GM19455 (cell line): ENCODE measurements at regions not wholly inside any gene's neighbourhood (a gene's known extent, or its start where the extent isn't known, plus 50 kb on each side); places are given as distances from the start of the nearest gene placed in this dataset.

Experiments
- ATAC-seq: cut with Tn5 transposase; IDR thresholded peaks from one replicate; pipeline ENCODE4 v1.9.1; 2021; ENCODE audit not compliant: unreplicated experiment

DNA sequence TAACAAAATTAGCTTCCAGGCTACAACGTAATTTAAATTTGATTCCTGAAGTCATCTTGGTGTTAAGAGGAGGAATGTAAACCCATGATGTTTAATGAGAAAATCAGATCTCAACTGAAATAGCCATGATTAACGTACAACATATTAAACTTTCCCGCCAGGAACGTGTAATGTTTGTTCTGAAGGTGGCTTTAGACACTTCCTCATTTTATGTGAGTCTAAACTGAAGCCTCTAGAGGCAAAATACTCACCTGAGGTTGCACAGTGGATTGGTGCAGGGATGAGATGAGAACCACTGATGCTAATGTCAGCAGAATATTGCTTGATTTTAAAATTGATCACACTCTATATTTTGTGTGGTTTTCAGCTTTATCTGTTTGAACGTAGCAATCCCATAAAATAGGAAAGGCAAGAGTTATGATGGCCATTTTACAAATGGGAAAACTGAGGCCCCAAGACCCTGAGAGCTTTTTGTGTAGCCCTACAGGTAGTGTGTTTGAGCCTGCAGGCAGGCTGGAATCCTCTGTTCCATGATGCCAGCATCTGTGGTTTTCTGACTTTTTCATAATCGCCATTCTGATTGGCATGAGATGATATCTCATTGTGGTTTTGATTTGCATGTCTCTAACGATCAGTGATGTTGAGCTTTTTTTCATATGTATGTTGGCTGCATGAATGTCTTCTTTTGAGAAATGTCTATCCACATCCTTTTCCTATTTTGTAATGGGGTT is 243.7 kb upstream of the BMPER start:
- no peak for ATAC-seq

DNA sequence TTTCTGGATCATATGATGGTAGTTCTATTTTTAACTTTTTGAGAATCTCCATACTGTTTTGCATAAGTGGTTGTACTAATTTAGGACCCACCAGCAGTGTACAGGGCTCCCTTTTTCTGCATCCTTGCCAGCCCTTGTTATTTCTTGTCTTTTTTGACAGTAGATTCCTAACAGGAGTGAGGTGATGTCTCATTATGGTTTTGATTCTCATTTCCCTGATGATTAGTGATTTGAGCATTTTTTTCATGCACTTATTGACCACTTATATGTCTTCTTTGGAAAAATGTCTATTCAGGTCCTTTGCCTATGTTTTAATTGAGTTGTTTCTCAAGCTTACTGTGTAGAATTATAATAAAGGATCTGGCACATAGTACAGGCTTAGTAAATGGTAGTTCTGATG is 238.8 kb upstream of the BMPER start:
- no peak for ATAC-seq

DNA sequence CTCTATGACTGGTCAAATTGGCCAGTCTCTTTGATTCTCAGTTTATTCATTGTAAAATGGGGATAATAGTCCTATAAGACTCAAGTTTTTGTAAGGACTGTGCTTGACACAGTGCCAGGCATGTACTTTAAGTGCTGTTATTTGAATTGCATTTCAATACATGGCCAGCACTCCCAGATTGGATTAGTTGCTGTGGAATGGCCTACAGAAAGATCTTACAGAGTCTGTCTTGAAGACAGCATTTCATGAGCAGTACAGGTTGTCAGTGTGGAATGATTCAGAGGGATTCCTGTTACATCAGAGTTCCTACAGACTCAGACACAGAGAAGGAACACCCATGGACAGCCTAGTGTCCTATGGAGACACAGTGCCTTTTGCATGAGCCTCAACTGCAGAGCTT is 238.1 kb upstream of the BMPER start:
- ATAC-seq, result no peak

DNA sequence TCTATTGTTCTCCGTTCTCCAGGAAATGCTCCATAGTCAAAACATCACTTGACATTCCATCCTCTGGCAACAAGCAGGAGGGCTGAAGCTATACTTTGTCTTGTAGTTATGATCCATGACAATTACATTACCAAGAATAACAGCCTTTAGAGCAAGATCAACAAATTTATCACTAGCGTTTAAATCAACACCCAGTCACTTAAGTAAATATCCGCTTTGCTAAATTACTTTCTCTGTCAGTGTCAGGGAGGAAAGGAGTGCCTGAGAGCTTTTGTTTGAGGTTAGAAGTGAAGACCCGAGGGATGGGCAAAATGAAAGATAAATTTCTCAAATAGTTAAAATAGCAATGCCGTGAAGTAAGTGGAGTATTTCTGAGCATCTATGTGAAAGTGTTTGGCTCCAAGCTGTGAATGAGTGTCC is 236.1 kb upstream of the BMPER start:
- no peak for ATAC-seq

DNA sequence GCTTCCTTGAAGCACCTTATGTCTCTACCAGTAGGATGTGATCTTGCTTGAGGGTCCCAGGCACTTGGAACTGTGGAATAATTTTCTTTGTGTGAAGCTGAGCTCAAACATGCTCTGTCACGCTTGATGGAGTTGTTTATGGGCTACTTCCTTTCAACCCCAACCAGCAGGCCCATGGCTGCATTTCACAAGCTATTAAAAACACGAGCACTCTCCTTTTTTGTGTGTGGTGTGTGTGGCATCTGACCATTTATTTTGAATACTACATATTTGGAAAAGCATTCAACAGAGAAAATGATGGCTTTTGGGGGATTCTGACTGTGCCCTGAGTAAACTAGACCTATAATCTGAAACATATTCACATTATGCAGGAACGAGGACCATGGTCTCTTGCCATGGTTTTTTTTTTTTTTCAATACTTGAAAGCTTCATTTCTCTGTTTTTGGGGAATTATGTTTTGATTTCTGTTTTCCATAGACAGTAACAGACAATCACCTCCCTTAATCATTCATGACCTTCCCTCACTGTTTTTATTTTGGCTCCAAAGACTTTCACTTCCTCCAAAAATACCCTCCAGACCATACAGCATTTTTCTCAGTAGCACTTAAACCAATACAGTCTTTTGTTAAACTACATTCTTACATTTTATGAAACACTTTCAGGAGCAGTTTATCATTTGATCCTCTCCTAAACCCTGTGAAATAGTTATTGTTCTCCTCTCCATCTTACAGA is 233.6 kb upstream of the BMPER start:
- ATAC-seq, result peak; percentile 51

DNA sequence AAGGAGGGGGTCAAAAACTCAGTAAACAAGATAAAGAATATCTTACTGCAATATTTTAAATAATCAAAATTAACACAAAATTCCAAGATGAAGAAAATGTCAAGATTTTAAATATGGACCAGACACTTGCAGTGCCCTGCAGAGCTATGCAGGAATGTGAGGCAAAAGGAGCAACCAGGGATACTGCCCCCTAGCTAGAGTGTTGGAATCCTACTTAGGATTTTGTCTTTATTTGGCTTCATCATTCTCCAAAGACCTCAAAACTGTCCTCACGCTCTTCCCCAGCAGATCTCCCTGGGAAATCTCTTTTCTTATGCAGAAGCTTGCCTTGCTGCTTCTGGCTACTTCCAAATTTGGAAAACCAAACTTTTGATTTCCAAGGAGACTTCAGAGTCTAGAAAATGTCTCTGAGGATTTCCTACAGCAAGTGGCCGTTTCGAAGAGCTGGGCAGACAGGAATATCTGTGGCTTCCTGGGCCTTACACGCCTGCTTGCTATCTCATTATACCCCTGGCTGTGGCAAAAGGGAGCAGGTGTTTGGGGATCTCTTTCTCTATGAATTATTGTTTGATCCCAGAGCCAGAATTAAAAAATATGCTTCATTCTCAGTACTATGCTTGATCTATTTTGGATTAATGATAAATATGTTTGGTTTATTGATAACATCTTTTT is 232.2 kb upstream of the BMPER start:
- no peak for ATAC-seq

DNA sequence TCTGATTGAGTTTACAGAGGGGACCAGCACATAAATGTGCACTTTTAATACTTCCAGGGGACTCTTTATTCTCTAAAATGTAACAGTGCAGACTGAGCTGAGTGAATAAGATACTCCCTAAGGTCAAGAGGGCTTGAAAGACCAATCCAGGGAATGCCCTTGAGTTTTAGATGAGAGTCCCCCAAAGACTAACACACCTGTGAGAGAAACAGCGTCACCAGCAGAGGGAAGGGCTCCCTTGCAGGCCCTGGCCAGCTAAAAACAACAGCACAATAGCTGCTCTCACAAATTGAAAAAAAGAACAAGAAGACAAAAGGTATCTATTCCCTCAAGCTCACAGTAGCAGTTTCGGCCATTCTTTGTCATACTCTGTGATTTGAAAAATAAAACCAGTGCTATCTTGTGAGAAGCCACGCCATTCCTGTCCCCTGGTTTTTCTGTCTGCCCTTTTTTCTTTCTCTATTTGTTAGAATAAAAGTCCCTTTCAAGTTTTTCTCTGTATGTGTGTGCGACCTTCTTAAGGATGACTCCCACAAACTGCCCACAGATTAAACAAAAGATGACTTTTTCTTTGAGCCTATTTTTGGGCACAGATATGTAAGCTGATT is 230.4 kb upstream of the BMPER start:
- ATAC-seq, result no peak

DNA sequence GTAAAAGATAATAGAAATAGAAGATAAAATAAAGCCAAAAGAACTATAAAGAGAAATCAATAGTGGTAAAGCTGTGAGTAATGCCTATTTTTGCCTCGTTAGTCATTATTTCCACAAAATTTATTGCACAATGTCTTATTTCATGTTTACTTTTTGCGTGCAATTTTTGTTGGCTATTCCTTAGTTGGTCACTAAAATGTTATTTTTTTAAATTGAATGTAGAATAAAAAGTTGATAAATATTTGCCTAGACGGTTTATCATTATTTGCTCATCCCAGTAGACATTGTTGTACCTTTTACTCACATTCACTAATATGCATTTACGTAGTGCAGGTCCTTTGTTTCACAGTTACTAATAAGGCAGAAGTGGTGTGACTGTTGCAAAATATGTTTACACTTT is 227.8 kb upstream of the BMPER start:
- ATAC-seq, result no peak

DNA sequence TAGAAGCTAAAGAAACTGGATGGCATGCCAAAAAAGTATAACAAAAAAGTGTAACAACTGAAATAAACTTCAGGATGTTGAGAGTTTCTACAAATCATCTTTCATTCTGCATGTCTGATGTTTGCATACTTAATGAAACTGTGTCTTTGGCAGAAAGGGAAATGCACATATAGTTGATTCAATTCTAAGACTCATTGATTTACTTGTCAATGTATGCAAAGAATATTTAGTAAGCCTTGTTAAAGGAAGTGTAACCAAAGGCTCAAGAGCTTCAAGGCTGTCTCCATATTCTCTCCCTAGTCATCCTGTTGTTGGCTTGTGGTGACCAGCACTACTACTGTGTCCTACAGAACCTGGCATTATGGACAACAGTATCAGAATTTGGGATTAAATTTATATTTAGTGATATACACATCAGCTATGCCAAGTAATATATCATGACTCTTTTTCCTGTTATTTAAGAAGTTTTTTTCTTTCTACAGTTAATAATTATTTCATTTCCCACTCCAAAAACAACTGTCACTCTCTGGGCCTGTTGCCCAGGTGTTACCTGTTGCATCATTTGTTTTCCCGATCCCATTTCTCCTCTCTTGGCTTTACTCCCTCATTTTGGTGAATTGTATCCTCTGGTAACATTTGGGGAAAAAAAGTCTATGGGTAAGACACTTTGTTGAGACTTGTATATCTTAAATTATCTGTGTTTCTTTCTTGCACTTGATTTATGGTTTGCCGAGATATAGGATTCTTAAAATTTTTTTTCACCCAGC is 226.6 kb upstream of the BMPER start:
- ATAC-seq, result no peak

DNA sequence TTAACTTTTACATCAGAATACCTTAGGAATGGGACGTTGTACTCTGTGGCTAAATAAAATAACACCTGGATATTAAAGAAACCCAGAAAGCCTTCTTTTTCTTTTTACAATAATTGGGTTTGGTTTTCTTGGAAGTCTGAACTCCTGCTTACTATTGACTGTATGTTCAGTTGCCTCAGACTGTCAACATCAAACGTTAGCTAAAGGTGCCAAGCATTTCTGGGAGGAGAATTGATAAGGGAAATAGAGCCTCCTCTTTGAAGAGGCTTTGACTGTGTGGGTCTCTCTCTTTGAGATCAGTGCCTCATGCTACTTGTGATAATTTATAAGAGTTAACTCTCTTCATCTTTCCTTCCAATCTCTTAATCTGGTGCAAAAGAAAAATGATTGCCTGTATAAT is 224.7 kb upstream of the BMPER start:
- ATAC-seq, result no peak

DNA sequence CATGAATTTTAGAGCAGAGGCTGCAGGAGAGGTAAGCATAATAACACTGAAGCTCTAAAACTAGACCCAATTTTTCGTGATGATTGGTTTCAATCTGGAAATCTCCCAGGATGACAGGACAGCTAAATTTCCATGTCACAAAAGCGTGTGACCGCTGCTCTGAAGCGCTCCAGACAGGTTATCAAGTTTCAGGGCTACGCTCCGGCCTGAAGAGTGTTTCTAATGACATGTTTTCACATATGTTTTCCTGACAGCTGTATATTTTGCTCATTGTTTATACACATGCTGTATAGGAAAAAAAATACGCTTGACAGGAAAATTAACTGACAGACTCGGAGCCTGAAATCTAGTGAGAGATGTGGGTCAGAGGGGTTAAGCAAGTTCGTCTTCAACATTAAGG is 219.8 kb upstream of the BMPER start:
- no peak for ATAC-seq

DNA sequence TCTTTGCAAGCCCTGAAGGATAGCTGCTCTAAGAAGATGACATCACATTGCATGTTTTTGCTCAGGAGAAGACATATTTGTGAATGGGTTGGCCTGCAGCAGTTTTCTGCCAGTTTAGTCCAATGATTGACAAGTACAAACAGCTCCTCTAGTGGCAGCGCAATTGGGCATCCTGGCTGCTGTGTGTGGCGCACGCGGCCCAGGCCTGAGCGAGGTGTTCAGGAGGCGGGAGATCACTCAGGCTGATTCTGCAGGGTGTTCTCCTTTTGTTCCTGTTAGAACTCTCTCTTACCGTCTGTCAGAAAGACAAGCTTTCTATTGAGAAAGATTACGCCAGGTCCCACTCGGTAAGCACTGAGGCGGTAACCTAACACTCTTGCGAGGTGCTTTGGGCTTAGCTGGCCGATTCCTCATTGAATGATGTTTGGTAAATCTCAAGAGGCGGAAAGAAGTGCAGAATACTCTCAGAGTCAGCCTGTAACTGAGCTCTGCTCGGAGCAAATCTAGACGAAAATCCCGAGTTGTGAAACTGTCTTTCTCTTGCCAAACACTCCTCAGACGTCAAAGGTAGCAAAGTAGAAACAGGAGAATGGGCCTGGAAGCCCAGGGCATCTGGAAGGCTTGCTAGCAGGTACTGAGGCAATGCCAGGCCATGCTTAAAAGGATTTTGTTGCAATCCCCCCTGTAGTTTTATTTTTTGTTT is 219.2 kb upstream of the BMPER start:
- no peak for ATAC-seq

DNA sequence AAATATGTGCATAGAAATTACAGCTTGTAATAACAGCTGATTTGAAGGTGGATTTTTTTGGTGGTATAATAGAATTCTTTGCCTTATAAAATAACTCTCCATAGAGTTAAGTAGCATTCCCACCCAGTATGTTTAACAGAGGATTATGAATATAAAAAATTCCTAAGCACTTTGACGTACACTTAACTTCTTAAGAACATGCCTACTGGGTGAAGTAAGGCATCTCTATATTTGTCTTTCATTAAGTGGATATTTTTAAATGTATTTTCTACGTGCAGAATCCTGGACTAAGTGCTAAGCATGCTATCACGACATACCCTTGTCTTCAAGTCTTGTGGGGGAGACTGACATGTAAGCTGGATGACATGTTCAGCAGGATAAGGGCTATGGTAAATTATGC is 217.7 kb upstream of the BMPER start:
- ATAC-seq, result no peak

DNA sequence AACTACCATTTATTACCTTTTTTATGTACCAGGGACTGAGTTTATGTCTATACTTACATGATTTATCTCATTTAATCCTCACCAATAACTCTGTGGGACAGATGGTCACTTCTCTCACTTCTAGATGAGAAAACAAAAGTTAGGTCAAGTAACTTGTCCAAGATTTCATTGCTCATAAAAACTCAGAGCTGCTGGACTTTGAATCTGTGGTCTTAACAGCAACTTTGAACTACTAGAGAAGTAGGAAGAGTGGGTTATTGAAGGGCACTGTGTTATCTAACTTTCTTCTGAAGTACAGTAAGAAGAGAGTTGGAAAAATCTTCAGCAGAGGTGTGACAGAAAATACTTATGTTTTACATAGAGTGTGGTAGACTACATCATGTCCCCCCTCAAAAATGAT is 214.2 kb upstream of the BMPER start:
- no peak for ATAC-seq

DNA sequence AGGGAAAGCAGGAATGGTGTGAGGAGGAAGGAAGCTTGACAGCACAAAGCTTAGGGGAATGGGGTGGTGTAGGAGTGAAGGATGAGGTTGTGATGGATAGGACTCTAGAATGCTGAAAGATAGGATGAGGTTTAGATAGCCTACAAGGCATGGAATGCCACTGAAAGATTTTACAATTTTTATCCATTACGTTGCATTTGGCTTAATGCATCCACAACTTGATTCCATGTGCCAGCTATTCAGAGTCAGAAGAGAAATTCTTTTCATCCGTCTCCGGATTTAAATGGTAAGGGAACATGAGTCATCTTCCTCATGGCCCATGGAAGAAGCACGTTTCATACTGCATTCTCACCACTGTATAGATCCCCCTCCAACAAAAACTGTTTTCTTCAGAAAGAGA is 212.4 kb upstream of the BMPER start:
- no peak for ATAC-seq

DNA sequence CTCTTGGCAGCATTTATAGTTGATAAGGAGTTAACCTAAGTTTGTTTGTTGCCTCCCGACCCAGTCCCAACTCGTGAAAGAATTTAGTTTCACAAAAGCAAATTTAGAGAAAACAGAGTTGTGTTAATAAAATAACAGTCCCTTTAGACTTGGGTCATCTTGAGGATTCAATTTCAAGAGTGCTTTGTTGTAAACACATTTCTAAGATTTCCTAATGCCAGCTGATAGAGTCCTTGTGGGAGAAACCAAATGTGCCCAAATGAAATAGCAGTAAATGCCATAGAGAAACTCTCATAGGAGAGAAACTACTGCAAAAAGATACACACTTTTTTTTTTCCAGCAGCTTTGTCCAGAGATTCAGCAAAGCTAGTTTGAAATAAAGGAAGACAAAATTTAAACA is 211.3 kb upstream of the BMPER start:
- no peak for ATAC-seq

DNA sequence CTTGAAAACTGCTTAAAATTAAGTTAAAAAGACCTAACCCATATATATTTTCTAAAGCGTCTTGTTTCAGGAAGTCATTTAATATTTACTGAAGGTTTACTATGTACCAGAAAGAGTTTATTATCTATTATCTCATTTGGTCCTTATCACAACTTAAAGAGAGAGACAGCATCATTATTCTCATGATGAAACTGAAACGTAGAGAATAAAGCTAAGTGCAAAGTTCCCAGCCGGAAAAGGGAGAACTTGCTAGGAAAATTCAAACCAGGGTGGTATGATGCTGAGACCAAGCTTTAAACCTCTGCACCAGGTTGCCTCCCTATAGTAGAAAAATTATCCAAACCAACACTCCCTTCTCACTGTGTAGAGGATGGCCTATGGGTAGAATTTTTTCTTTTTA is 207.7 kb upstream of the BMPER start:
- ATAC-seq, result no peak

DNA sequence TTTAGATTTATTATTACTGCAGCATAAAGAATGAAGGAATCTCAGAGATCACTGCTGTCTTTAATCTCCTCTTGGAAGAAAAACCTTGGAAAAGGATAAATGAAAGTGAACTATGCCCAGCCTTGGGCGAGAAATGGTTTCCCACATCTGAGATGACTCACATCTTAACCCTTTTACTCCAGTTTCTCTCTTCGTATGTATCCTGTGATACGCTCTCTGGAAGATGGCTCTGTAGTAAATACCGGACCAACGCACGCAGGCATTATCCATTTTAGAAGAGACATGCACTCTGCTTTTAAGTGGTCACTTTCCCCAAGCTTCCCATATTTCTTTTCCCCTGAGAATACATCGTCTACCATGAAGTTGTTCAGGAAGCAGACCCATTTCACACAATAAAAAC is 207.3 kb upstream of the BMPER start:
- ATAC-seq, result no peak

DNA sequence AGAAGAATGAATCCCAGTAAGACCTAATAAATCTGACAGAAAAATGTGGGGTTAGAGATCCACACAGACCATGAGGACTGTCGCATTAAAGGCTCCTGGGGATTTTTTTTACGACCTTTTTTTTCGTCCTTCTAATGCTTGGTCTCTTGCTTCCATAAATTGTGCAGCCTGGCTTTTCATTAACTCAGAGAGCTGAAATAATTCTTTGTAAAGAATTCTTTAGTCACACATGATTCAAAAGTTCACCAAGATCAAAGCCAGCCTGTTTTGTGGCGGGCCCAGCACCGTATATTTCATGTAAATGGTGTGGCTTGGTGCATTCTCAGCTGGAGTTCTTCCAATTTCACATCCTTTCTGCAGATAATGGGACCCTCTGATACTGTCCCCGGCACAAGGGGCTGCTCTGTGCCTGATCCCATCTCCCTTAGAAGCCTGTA is 206.6 kb upstream of the BMPER start:
- no peak for ATAC-seq
